Vagina (tissue), 2 donors: ENCODE measurements at regions not wholly inside any gene's neighbourhood (a gene's known extent, or its start where the extent isn't known, plus 50 kb on each side); places are given as distances from the start of the nearest gene placed in this dataset.

Source experiments
- DNase-seq, 2 donors: peaks; one replicate each; pipeline ENCODE4 v3.0.0-alpha.2; 2017; ENCODE audit errors: extremely low spot score in 2 of 2
- H3K27ac ChIP-seq: fragments of 200-600 bp; sonication (generic); one replicate; pipeline ENCODE4 v1.5.1; 2019
- H3K27me3 ChIP-seq: fragments of 200-600 bp; sonication (generic); one replicate; pipeline ENCODE4 v1.5.1; 2019
- H3K36me3 ChIP-seq, 2 donors: fragments of 200-600 bp; sonication (generic); one replicate each; pipeline ENCODE4 v1.5.1; 2017 to 2019
- H3K4me1 ChIP-seq: fragments of 200-600 bp; sonication (generic); one replicate; pipeline ENCODE4 v1.5.1; 2019
- H3K4me3 ChIP-seq, 2 donors: fragments of 200-600 bp; sonication (generic); 1 replicate in 1 of 2; 2 replicates in 1 of 2; pipeline ENCODE4 v1.5.1; 2016 to 2019
- H3K9me3 ChIP-seq: fragments of 200-600 bp; sonication (generic); one replicate; pipeline ENCODE4 v1.5.1; 2019
- CTCF ChIP-seq, 3 experiments: fragments of 450-650 bp in 2 of 3; fragments of 200-600 bp in 1 of 3; sonication (generic) in 1 of 3; IDR thresholded peaks; one replicate each; pipeline ENCODE4 v1.5.1; 2017 to 2019; ENCODE audit warnings: antibody characterized with exemption in 3 of 3, mild to moderate bottlenecking in 2 of 3, moderate library complexity in 2 of 3
- POLR2A ChIP-seq, 2 donors: fragments of 450-650 bp; IDR thresholded peaks; one replicate each; pipeline ENCODE4 v1.6.1; 2017; ENCODE audit warnings: antibody characterized with exemption in 2 of 2, mild to moderate bottlenecking in 2 of 2, moderate library complexity in 2 of 2
- POLR2AphosphoS5 ChIP-seq, 2 donors: sonication (generic); formaldehyde crosslinking; IDR thresholded peaks; one replicate each; pipeline ENCODE4 v1.9.0; 2017; ENCODE audit warnings: antibody characterized with exemption in 2 of 2, mild to moderate bottlenecking in 2 of 2, low read depth in 1 of 2; ENCODE audit not compliant: insufficient read depth in 1 of 2
- intact Hi-C: fragments of 100-400 bp; cut with DNase I; formaldehyde crosslinking; loops from one replicate; pipeline ENCODE4 v1.15.1; 2023

DNA sequence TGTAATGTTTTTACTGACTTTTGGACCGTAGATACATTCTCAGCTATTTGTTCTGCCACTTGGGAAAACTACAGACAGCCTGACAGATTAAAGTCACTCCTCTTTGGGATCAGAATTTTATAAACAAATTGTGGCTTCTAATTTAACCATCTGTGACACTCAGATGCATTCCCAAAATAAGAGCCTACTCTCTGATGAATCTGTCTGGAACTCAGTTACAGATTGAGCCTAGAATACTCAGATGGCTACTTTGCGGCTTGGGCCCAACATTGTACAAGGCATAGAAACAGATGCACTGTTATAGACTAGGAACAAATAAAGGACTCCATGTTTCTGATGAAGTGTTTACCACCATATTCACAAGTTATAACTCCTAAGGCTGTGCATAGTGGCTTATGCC, 291.0 kb upstream of the SLITRK6 start:
- H3K9me3 ChIP-seq: no peaks in the 10 kb centered on the region

DNA sequence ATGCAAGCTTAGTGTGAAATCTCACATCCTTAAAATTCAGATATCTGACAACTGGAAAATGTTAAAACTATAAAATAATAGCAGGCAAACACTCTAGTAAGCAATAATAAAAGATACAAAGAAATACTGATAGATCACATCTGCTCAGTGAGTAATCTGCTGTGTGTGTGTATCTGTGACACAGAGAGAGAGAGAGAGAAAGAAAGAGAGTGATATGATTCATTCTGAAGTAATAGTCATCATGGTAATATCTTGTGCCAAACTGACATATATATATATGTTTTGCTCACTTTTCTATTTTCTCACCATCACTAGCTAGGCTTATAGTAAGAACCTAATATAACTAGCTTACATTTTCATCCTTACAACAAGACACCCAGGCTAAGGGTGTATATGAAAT, 288.0 kb upstream of the SLITRK6 start:
- no peak for DNase-seq
- H3K4me3 ChIP-seq: no peak overlapping the region
- intact Hi-C loops: no loop called here
- H3K9me3 ChIP-seq: no peaks in the 10 kb centered on the region
- H3K27me3 ChIP-seq: no peaks in the 10 kb centered on the region
- no peaks in the 10 kb centered on the region for H3K36me3 ChIP-seq
- H3K27ac ChIP-seq: no peak overlapping the region
- no peaks in the 10 kb centered on the region for H3K4me1 ChIP-seq
- TF ChIP-seq POLR2AphosphoS5 (IDR thresholded peaks at IDR 0.05; ENCODE audit: insufficient read depth in 1 of 2, low read depth in 1 of 2) (no peak), CTCF (IDR thresholded peaks at IDR 0.05) (no peak), POLR2A (IDR thresholded peaks at IDR 0.05) (no peak)

More for the DNA sequence above, 291.0 kb upstream of the SLITRK6 start:
- no peak overlapping the region for H3K27ac ChIP-seq
- TF ChIP-seq CTCF (IDR thresholded peaks at IDR 0.05) (no peak), POLR2AphosphoS5 (IDR thresholded peaks at IDR 0.05; ENCODE audit: insufficient read depth in 1 of 2, low read depth in 1 of 2) (no peak), POLR2A (IDR thresholded peaks at IDR 0.05) (no peak)
- H3K27me3 ChIP-seq: no peaks in the 10 kb centered on the region
- H3K36me3 ChIP-seq: no peaks in the 10 kb centered on the region
- intact Hi-C loops: no loop called here
- DNase-seq: no peak
- no peak overlapping the region for H3K4me3 ChIP-seq
- no peaks in the 10 kb centered on the region for H3K4me1 ChIP-seq

- TF ChIP-seq POLR2A (IDR thresholded peaks at IDR 0.05): no peak
- TF ChIP-seq POLR2AphosphoS5 (IDR thresholded peaks at IDR 0.05; ENCODE audit: insufficient read depth in 1 of 2, low read depth in 1 of 2): no peak
- TF ChIP-seq CTCF (IDR thresholded peaks at IDR 0.05): no peak
- intact Hi-C loops: no loop called here
- no peak for DNase-seq
- Histone ChIP-seq H3K9me3 (no peaks in the 10 kb centered on the region), H3K4me3 (no peak overlapping the region), H3K27ac (no peak overlapping the region), H3K27me3 (no peaks in the 10 kb centered on the region), H3K36me3 (no peaks in the 10 kb centered on the region), H3K4me1 (no peaks in the 10 kb centered on the region)
Measured at GRCh38 chr13:86085890-86086289, 286.7 kb upstream of the SLITRK6 start.

DNA sequence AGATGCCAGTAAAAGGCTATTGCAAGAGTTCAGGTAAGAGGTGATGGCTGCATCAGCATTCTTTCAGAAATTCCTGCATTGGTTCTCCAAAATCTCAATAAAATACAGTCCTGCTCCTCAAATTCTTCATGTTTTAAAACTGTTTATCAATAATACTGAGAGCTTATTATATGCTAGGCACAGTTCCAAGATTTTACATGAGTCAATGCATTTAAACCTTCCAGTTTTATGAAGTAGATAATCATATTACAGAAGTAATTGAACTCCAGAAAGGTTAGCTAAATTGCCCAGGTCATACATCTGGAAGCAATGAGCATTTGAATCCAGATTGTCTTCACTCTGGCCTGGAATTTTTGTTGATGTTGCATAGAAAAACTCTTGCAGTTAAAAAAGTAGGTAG, 282.9 kb upstream of the SLITRK6 start:
- H3K27me3 ChIP-seq: no peaks in the 10 kb centered on the region
- no peaks in the 10 kb centered on the region for H3K9me3 ChIP-seq
- H3K4me3 ChIP-seq: no peak overlapping the region
- no peak overlapping the region for H3K27ac ChIP-seq
- no peak for DNase-seq
- no peak for TF ChIP-seq POLR2A (IDR thresholded peaks at IDR 0.05)
- TF ChIP-seq POLR2AphosphoS5 (IDR thresholded peaks at IDR 0.05; ENCODE audit: insufficient read depth in 1 of 2, low read depth in 1 of 2): no peak
- TF ChIP-seq CTCF (IDR thresholded peaks at IDR 0.05): no peak
- intact Hi-C loops: no loop called here
- H3K36me3 ChIP-seq: no peaks in the 10 kb centered on the region
- no peaks in the 10 kb centered on the region for H3K4me1 ChIP-seq

GRCh38 chr13:86080340-86080995, 281.2 kb upstream of the SLITRK6 start:
- DNase-seq: no peak
- no peaks in the 10 kb centered on the region for H3K9me3 ChIP-seq
- TF ChIP-seq POLR2A (IDR thresholded peaks at IDR 0.05): no peak
- no peak for TF ChIP-seq POLR2AphosphoS5 (IDR thresholded peaks at IDR 0.05; ENCODE audit: insufficient read depth in 1 of 2, low read depth in 1 of 2)
- no peak for TF ChIP-seq CTCF (IDR thresholded peaks at IDR 0.05)
- H3K36me3 ChIP-seq: no peaks in the 10 kb centered on the region
- no peak overlapping the region for H3K27ac ChIP-seq
- intact Hi-C loops: no loop called here
- H3K4me3 ChIP-seq: no peak overlapping the region
- H3K4me1 ChIP-seq: no peaks in the 10 kb centered on the region
- H3K27me3 ChIP-seq: no peaks in the 10 kb centered on the region
